22Rv1 (cell line): ENCODE measurements at regions not wholly inside any gene's neighbourhood (a gene's known extent, or its start where the extent isn't known, plus 50 kb on each side); places are given as distances from the start of the nearest gene placed in this dataset.

ENCODE experiments used
- ZFX ChIP-seq: fragments of 450-650 bp; IDR thresholded peaks from 2 replicates; pipeline ENCODE4 v1.6.1; 2017; ENCODE audit warnings: antibody characterized with exemption, borderline replicate concordance
- TF ChIP-seq, protein P1 (sequence below): fragments of 450-650 bp; IDR thresholded peaks from 2 replicates; pipeline ENCODE4 v1.5.1; 2017; ENCODE audit warnings: mild to moderate bottlenecking

GRCh38 chr7:54015251-54015650, 526.9 kb upstream of the VSTM2A start:
- no peak for TF ChIP-seq ZFX
- TF ChIP-seq, protein P1, sequence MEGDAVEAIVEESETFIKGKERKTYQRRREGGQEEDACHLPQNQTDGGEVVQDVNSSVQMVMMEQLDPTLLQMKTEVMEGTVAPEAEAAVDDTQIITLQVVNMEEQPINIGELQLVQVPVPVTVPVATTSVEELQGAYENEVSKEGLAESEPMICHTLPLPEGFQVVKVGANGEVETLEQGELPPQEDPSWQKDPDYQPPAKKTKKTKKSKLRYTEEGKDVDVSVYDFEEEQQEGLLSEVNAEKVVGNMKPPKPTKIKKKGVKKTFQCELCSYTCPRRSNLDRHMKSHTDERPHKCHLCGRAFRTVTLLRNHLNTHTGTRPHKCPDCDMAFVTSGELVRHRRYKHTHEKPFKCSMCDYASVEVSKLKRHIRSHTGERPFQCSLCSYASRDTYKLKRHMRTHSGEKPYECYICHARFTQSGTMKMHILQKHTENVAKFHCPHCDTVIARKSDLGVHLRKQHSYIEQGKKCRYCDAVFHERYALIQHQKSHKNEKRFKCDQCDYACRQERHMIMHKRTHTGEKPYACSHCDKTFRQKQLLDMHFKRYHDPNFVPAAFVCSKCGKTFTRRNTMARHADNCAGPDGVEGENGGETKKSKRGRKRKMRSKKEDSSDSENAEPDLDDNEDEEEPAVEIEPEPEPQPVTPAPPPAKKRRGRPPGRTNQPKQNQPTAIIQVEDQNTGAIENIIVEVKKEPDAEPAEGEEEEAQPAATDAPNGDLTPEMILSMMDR = no peak
